ENCODE measurements at regions not wholly inside any gene's neighbourhood (a gene's known extent, or its start where the extent isn't known, plus 50 kb on each side); places are given as distances from the start of the nearest gene placed in this dataset.

DNA sequence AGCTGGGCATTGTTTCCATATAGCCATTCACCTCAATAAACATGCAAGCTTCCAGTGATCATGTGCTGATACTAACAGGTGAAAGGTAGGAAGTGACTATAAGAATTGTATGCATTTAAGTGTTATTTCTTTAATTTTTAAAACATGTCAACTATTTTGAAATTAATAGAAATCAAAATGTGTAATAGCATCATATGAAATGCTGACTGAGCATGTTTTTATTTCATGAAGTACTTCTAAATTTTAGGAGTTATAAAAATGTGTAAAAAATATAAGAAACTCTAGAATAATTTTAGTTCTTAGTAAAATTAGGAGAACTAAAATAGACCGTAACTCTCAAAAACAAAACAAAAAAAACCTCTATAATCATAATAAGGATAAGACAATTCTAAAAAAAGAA, 229.3 kb upstream of the ARPP21 start:
- no peak for ATAC-seq
- 90% methylated on average over 1 of the region's 1 CpG for WGBS (ENCODE audit: insufficient coverage, insufficient replicate concordance, low lambda C conversion rate, missing lambda C conversion rate)
- H3K27me3 ChIP-seq (replicated peaks in 1 of 2; ENCODE audit: control insufficient read depth in 2 of 2, insufficient read depth in 2 of 2, low read length in 1 of 2), result no peaks in the 10 kb centered on the region
- FAIRE-seq, result no peak
- no peak overlapping the region for H3K4me2 ChIP-seq (ENCODE audit: control insufficient read depth, insufficient read depth)
- no peak overlapping the region for H3K27ac ChIP-seq (ENCODE audit: control insufficient read depth, insufficient read depth)
- POLR2A ChIA-PET, result no interaction called here
- intact Hi-C loops (cut with micrococcal nuclease; ENCODE audit: unreplicated experiment) (no loop called here), in situ Hi-C loops (cut with MboI) (no loop called here)
- BruUV-seq (replicated peaks), result no TSS peak
- no peaks in the 10 kb centered on the region for H3K36me3 ChIP-seq (ENCODE audit: control insufficient read depth in 2 of 2, insufficient read depth in 2 of 2, low read length in 1 of 2)
- H3K79me2 ChIP-seq (ENCODE audit: control insufficient read depth, insufficient read depth, low read length), result no peaks in the 10 kb centered on the region
- no peaks in the 10 kb centered on the region for H4K20me1 ChIP-seq (ENCODE audit: control insufficient read depth, insufficient read depth)
- RAD21 ChIA-PET (ENCODE audit: unreplicated experiment), result no interaction called here
- no peaks in the 10 kb centered on the region for H3K9me3 ChIP-seq (replicated peaks; ENCODE audit: control insufficient read depth, insufficient read depth, low read length)
- no peak overlapping the region for H3K4me3 ChIP-seq
- SMC1A ChIA-PET (ENCODE audit: uncharacterized antibody, unreplicated experiment), result no interaction called here
- no peak overlapping the region for H3K9ac ChIP-seq (ENCODE audit: control insufficient read depth, insufficient read depth, low read length)
- CTCF ChIA-PET, result no interaction called here
- H2AFZ ChIP-seq (ENCODE audit: control insufficient read depth, low read depth, low read length), result no peak overlapping the region
- no peak for DNase-seq (ENCODE audit: low read depth, low spot score)
- TF ChIP-seq IKZF2 (IDR thresholded peaks at IDR 0.05) (no peak), BHLHE40 (IDR thresholded peaks at IDR 0.05; ENCODE audit: borderline replicate concordance in 1 of 2, low read depth in 2 of 2, low read length in 1 of 2) (no peak), CREB1 (IDR thresholded peaks at IDR 0.05; ENCODE audit: low read depth) (no peak), ETV6 (conservative IDR thresholded peaks at IDR 0.05 in 1 of 2, IDR thresholded peaks at IDR 0.05 in 1 of 2; ENCODE audit: borderline replicate concordance in 1 of 2, low read depth in 1 of 2) (no peak)
- TF ChIP-seq, protein P1, sequence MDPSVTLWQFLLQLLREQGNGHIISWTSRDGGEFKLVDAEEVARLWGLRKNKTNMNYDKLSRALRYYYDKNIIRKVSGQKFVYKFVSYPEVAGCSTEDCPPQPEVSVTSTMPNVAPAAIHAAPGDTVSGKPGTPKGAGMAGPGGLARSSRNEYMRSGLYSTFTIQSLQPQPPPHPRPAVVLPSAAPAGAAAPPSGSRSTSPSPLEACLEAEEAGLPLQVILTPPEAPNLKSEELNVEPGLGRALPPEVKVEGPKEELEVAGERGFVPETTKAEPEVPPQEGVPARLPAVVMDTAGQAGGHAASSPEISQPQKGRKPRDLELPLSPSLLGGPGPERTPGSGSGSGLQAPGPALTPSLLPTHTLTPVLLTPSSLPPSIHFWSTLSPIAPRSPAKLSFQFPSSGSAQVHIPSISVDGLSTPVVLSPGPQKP (IDR thresholded peaks at IDR 0.05; ENCODE audit: low read depth, low read length), result no peak
- H3K4me1 ChIP-seq (ENCODE audit: control insufficient read depth, insufficient read depth, low read length), result no peaks in the 10 kb centered on the region

DNA sequence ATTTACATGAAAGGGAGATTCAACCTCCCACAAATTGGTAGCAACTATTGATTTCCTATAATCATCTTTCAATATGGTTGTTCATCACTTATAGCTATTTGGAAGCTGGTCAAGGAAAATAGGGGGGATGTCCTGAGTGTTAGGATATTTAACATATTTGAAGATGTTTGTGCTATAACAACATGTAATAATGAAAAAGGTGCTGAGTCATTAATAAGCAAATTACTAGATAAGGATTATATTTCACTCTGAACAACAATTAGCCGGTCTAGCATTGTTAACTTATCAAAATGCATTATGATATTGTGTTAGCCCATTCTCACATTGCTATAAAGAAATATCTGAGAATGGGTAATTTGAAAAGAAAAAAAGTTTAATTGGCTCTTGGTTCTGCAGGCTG, 225.8 kb upstream of the ARPP21 start:
- FAIRE-seq, result no peak
- Histone ChIP-seq H3K4me1 (ENCODE audit: control insufficient read depth, insufficient read depth, low read length) (no peaks in the 10 kb centered on the region), H2AFZ (ENCODE audit: control insufficient read depth, low read depth, low read length) (no peak overlapping the region), H3K4me3 (no peak overlapping the region), H3K27me3 (replicated peaks in 1 of 2; ENCODE audit: control insufficient read depth in 2 of 2, insufficient read depth in 2 of 2, low read length in 1 of 2) (no peaks in the 10 kb centered on the region), H3K9me3 (replicated peaks; ENCODE audit: control insufficient read depth, insufficient read depth, low read length) (no peaks in the 10 kb centered on the region), H3K4me2 (ENCODE audit: control insufficient read depth, insufficient read depth) (no peak overlapping the region), H4K20me1 (ENCODE audit: control insufficient read depth, insufficient read depth) (no peaks in the 10 kb centered on the region), H3K9ac (ENCODE audit: control insufficient read depth, insufficient read depth, low read length) (no peak overlapping the region), H3K36me3 (ENCODE audit: control insufficient read depth in 2 of 2, insufficient read depth in 2 of 2, low read length in 1 of 2) (no peaks in the 10 kb centered on the region), H3K27ac (ENCODE audit: control insufficient read depth, insufficient read depth) (no peak overlapping the region), H3K79me2 (ENCODE audit: control insufficient read depth, insufficient read depth, low read length) (no peaks in the 10 kb centered on the region)
- in situ Hi-C loops (cut with MboI), result no loop called here
- WGBS (ENCODE audit: insufficient coverage, insufficient replicate concordance, low lambda C conversion rate, missing lambda C conversion rate), result 48% methylated on average over 1 of the region's 1 CpG
- RAD21 ChIA-PET (ENCODE audit: unreplicated experiment), result no interaction called here
- CTCF ChIA-PET, result no interaction called here
- POLR2A ChIA-PET, result no interaction called here
- no peak for ATAC-seq
- SMC1A ChIA-PET (ENCODE audit: uncharacterized antibody, unreplicated experiment), result no interaction called here
- intact Hi-C loops (cut with micrococcal nuclease; ENCODE audit: unreplicated experiment), result no loop called here
- no TSS peak for BruUV-seq (replicated peaks)
- DNase-seq (ENCODE audit: low read depth, low spot score), result no peak
- TF ChIP-seq, protein P2, sequence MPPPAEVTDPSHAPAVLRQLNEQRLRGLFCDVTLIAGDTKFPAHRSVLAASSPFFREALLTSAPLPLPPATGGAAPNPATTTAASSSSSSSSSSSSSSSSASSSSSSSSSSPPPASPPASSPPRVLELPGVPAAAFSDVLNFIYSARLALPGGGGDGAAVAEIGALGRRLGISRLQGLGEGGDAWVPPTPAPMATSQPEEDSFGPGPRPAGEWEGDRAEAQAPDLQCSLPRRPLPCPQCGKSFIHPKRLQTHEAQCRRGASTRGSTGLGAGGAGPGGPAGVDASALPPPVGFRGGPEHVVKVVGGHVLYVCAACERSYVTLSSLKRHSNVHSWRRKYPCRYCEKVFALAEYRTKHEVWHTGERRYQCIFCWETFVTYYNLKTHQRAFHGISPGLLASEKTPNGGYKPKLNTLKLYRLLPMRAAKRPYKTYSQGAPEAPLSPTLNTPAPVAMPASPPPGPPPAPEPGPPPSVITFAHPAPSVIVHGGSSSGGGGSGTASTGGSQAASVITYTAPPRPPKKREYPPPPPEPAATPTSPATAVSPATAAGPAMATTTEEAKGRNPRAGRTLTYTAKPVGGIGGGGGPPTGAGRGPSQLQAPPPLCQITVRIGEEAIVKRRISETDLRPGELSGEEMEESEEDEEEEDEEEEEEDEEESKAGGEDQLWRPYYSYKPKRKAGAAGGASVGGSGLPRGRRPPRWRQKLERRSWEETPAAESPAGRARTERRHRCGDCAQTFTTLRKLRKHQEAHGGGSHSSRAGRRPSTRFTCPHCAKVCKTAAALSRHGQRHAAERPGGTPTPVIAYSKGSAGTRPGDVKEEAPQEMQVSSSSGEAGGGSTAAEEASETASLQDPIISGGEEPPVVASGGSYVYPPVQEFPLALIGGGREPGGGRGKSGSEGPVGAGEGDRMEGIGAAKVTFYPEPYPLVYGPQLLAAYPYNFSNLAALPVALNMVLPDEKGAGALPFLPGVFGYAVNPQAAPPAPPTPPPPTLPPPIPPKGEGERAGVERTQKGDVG (CRISPR knock-in tag; IDR thresholded peaks at IDR 0.05), result no peak
- no peak for TF ChIP-seq MYB (IDR thresholded peaks at IDR 0.05; ENCODE audit: borderline replicate concordance, low read depth, low read length)
- TF ChIP-seq, protein P3, sequence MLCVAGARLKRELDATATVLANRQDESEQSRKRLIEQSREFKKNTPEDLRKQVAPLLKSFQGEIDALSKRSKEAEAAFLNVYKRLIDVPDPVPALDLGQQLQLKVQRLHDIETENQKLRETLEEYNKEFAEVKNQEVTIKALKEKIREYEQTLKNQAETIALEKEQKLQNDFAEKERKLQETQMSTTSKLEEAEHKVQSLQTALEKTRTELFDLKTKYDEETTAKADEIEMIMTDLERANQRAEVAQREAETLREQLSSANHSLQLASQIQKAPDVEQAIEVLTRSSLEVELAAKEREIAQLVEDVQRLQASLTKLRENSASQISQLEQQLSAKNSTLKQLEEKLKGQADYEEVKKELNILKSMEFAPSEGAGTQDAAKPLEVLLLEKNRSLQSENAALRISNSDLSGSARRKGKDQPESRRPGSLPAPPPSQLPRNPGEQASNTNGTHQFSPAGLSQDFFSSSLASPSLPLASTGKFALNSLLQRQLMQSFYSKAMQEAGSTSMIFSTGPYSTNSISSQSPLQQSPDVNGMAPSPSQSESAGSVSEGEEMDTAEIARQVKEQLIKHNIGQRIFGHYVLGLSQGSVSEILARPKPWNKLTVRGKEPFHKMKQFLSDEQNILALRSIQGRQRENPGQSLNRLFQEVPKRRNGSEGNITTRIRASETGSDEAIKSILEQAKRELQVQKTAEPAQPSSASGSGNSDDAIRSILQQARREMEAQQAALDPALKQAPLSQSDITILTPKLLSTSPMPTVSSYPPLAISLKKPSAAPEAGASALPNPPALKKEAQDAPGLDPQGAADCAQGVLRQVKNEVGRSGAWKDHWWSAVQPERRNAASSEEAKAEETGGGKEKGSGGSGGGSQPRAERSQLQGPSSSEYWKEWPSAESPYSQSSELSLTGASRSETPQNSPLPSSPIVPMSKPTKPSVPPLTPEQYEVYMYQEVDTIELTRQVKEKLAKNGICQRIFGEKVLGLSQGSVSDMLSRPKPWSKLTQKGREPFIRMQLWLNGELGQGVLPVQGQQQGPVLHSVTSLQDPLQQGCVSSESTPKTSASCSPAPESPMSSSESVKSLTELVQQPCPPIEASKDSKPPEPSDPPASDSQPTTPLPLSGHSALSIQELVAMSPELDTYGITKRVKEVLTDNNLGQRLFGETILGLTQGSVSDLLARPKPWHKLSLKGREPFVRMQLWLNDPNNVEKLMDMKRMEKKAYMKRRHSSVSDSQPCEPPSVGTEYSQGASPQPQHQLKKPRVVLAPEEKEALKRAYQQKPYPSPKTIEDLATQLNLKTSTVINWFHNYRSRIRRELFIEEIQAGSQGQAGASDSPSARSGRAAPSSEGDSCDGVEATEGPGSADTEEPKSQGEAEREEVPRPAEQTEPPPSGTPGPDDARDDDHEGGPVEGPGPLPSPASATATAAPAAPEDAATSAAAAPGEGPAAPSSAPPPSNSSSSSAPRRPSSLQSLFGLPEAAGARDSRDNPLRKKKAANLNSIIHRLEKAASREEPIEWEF (IDR thresholded peaks at IDR 0.05; ENCODE audit: insufficient replicate concordance, low read depth, low read length), result no peak
